Neuronal stem cell (in vitro differentiated cells): ENCODE measurements at regions not wholly inside any gene's neighbourhood (a gene's known extent, or its start where the extent isn't known, plus 50 kb on each side); places are given as distances from the start of the nearest gene placed in this dataset.

Experiments
- DNase-seq: peaks from one replicate; pipeline ENCODE4 v3.0.0-alpha.2; 2013; ENCODE audit warnings: low spot score
- H2AFZ ChIP-seq: one replicate; pipeline ENCODE4 v1.6.1; 2013; ENCODE audit warnings: mild to moderate bottlenecking, low read length, inconsistent platforms
- H2AK5ac ChIP-seq: 2 replicates; pipeline ENCODE4 v1.6.1; 2013; ENCODE audit warnings: low read depth, mild to moderate bottlenecking, inconsistent platforms, low read length, moderate library complexity, mixed read lengths
- H2BK120ac ChIP-seq: 2 replicates; pipeline ENCODE4 v1.6.1; 2013; ENCODE audit warnings: low read depth, mild to moderate bottlenecking, inconsistent platforms, low read length, moderate library complexity, mixed read lengths
- H2BK12ac ChIP-seq: one replicate; pipeline ENCODE4 v1.6.1; 2013; ENCODE audit warnings: low read length, inconsistent platforms
- H2BK15ac ChIP-seq: 2 replicates; pipeline ENCODE4 v1.6.1; 2013; ENCODE audit warnings: mild to moderate bottlenecking, low read length, inconsistent platforms, mixed read lengths
- H2BK5ac ChIP-seq: one replicate; pipeline ENCODE4 v1.6.1; 2013; ENCODE audit warnings: inconsistent platforms, mild to moderate bottlenecking, low read length, moderate library complexity
- H3K14ac ChIP-seq: one replicate; pipeline ENCODE4 v1.6.1; 2013; ENCODE audit warnings: low read length, inconsistent platforms
- H3K18ac ChIP-seq: 2 replicates; pipeline ENCODE4 v1.6.1; 2013; ENCODE audit warnings: low read length, inconsistent platforms
- H3K23ac ChIP-seq: 2 replicates; pipeline ENCODE4 v1.6.1; 2013; ENCODE audit warnings: low read depth, mild to moderate bottlenecking, mixed read lengths, low read length, inconsistent platforms; ENCODE audit not compliant: poor library complexity
- H3K27ac ChIP-seq: replicated peaks from 3 replicates; pipeline ENCODE4 v1.5.1; 2013; ENCODE audit warnings: low read length, inconsistent platforms
- H3K27me3 ChIP-seq, 3 experiments: 2 replicates each; pipeline ENCODE4 v1.6.1; 2013; ENCODE audit warnings: low read length in 3 of 3, mild to moderate bottlenecking in 2 of 3, inconsistent platforms in 1 of 3, low read depth in 1 of 3, mixed read lengths in 1 of 3, moderate library complexity in 1 of 3; ENCODE audit not compliant: control insufficient read depth in 3 of 3, insufficient read depth in 3 of 3
- H3K36me3 ChIP-seq, 2 donors: replicated peaks in 1 of 2; 2 replicates each; pipeline ENCODE4 v1.6.1; 2013; ENCODE audit warnings: low read length in 2 of 2; ENCODE audit not compliant: control insufficient read depth in 2 of 2, insufficient read depth in 2 of 2
- H3K4ac ChIP-seq: 2 replicates; pipeline ENCODE4 v1.6.1; 2013; ENCODE audit warnings: inconsistent platforms, mild to moderate bottlenecking, low read length, moderate library complexity
- H3K4me1 ChIP-seq, 2 donors: 1 replicate in 1 of 2; 2 replicates in 1 of 2; pipeline ENCODE4 v1.6.1; 2013; ENCODE audit warnings: low read length in 2 of 2, low read depth in 1 of 2; ENCODE audit not compliant: control insufficient read depth in 2 of 2, insufficient read depth in 1 of 2
- H3K4me2 ChIP-seq: one replicate; pipeline ENCODE4 v1.6.1; 2013; ENCODE audit warnings: mild to moderate bottlenecking, low read length, inconsistent platforms; ENCODE audit not compliant: insufficient read depth, poor library complexity, severe bottlenecking
- H3K4me3 ChIP-seq, 2 donors: 2 replicates each; pipeline ENCODE4 v1.5.1; 2013; ENCODE audit warnings: low read length in 2 of 2, mild to moderate bottlenecking in 2 of 2, inconsistent platforms in 1 of 2, moderate library complexity in 1 of 2
- H3K79me1 ChIP-seq: one replicate; pipeline ENCODE4 v1.6.1; 2013; ENCODE audit warnings: low read depth, mild to moderate bottlenecking, inconsistent platforms, low read length, moderate library complexity
- H3K9ac ChIP-seq: one replicate; pipeline ENCODE4 v1.6.1; 2013; ENCODE audit warnings: mild to moderate bottlenecking, low read depth, low read length, inconsistent platforms; ENCODE audit not compliant: poor library complexity
- H3K9me3 ChIP-seq, 2 donors: replicated peaks in 1 of 2; 2 replicates each; pipeline versions ENCODE3 to v1.6.1; 2013; ENCODE audit warnings: low read length in 2 of 2, mild to moderate bottlenecking in 2 of 2, inconsistent platforms in 1 of 2, low read depth in 1 of 2, mixed read lengths in 1 of 2, moderate library complexity in 1 of 2; ENCODE audit not compliant: control insufficient read depth in 2 of 2, insufficient read depth in 1 of 2
- H4K8ac ChIP-seq: one replicate; pipeline ENCODE4 v1.6.1; 2013; ENCODE audit warnings: low read depth, mild to moderate bottlenecking, inconsistent platforms, low read length, moderate library complexity
- H4K91ac ChIP-seq: one replicate; pipeline ENCODE4 v1.6.1; 2013; ENCODE audit warnings: low read length, low read depth, mild to moderate bottlenecking, inconsistent platforms; ENCODE audit not compliant: poor library complexity
- whole genome bisulfite sequencing, 2 donors: extraction: QIAGEN DNeasy Blood & Tissue Kit; methylation state at CpG; one replicate each; pipeline ENCODE4 v1.1.7; 2013; ENCODE audit warnings: missing lambda C conversion rate in 2 of 2, mixed read lengths in 1 of 2; ENCODE audit not compliant: insufficient read length in 2 of 2, insufficient replicate concordance in 1 of 2; ENCODE audit errors: extremely low coverage in 2 of 2; 5-methylcytosine and 5-hydroxymethylcytosine counted together

DNA sequence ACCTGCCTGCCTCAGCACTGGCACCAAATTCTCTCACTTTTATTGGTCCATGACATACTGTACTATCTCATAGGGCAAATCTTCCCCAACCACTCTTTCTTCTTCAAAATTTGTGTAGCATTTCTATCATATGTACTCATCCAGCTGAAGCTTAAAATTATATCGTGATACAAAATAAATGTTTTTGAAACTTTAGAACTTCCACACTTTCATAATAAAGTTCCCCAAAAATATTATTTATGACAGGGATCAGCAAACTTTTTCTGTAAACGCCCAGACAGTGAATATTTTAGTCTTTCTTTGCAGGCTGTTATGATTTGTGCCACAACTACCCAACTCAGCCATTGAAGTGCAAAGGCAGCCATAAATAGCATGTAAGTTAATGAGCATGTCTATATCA, 76.2 kb upstream of the POU3F3 start:
- no peak overlapping the region for H2AK5ac ChIP-seq
- H3K27ac ChIP-seq: no peak overlapping the region
- H3K23ac ChIP-seq: no peak overlapping the region
- no peak overlapping the region for H3K4me2 ChIP-seq
- H3K27me3 ChIP-seq: no peaks in the 10 kb centered on the region
- no peak overlapping the region for H2AFZ ChIP-seq
- no peak overlapping the region for H4K8ac ChIP-seq
- no peak overlapping the region for H3K4me3 ChIP-seq
- H3K18ac ChIP-seq: no peak overlapping the region
- H3K9ac ChIP-seq: no peak overlapping the region
- H4K91ac ChIP-seq: no peak overlapping the region
- no CpG with 5 or more reads among the region's 2 CpGs for WGBS, 2 donors
- H2BK5ac ChIP-seq: no peak overlapping the region
- H3K14ac ChIP-seq: no peak overlapping the region
- H2BK15ac ChIP-seq: no peak overlapping the region
- H3K4me1 ChIP-seq: peaks cover 0 to 2% of the 10 kb centered on the region in 2 donors
- H3K9me3 ChIP-seq: peaks cover 2 to 7% of the 10 kb centered on the region in 2 donors
- no peaks in the 10 kb centered on the region for H3K79me1 ChIP-seq
- no peaks in the 10 kb centered on the region for H3K36me3 ChIP-seq
- H3K4ac ChIP-seq: no peak overlapping the region
- H2BK120ac ChIP-seq: no peak overlapping the region
- no peak for DNase-seq
- no peak overlapping the region for H2BK12ac ChIP-seq

DNA sequence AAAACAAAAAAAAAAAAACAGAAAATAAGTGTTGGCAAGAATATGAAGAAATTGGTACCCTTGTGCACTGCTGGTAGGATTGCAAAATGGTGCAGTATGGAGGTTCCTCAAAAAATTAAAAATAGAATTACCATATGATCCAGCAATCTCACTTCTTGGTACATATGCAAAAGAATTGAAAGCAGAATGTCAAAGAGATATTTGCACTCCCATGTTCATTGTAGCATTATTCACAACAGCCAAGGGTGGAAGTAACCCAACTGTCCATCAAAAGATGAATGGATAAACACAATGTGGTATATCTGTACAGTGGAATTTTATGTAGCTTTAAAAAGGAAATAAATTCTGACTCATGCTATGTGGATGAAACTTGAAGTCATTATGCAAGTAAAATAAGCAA, 72.8 kb upstream of the POU3F3 start:
- Histone ChIP-seq H3K4ac (no peak overlapping the region), H4K8ac (no peak overlapping the region), H3K14ac (no peak overlapping the region), H3K27me3 (no peaks in the 10 kb centered on the region), H3K4me3 (no peak overlapping the region), H4K91ac (no peak overlapping the region), H2BK5ac (no peak overlapping the region), H3K23ac (no peak overlapping the region), H2AK5ac (no peak overlapping the region), H2BK120ac (no peak overlapping the region), H3K9ac (no peak overlapping the region), H3K4me1 (no peaks in the 10 kb centered on the region), H3K18ac (no peak overlapping the region), H2AFZ (no peak overlapping the region), H2BK12ac (no peak overlapping the region), H3K79me1 (no peaks in the 10 kb centered on the region), H3K4me2 (no peak overlapping the region), H3K9me3 (peaks cover 0 to 3% of the 10 kb centered on the region in 2 donors), H3K36me3 (no peaks in the 10 kb centered on the region), H2BK15ac (no peak overlapping the region), H3K27ac (no peak overlapping the region)
- no peak for DNase-seq

DNA sequence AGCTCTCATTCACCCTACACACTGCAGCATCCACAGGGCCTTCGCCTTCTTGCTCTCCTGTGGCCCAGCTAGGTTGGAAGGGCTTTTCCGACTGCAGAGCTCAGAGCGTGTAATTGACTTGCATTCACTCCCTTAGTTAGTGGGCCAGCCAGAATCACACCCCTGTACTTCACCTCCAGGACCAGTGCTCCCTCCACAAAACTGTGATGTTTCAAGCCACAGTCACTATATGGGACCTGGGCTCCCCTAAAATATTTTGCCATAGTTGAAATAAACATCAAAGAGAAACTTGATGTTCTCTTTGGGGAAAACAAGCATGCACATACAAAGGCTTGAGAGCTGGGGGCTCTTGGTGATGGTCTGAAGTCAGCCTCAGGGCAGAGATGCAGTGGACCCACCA, 69.7 kb upstream of the POU3F3 start:
- no peak overlapping the region for H2BK120ac ChIP-seq
- H2BK15ac ChIP-seq: no peak overlapping the region
- H3K9me3 ChIP-seq: no peaks in the 10 kb centered on the region
- H4K91ac ChIP-seq: no peak overlapping the region
- H2BK12ac ChIP-seq: no peak overlapping the region
- H3K14ac ChIP-seq: no peak overlapping the region
- H3K4ac ChIP-seq: no peak overlapping the region
- no peaks in the 10 kb centered on the region for H3K79me1 ChIP-seq
- H3K27ac ChIP-seq: no peak overlapping the region
- H2BK5ac ChIP-seq: no peak overlapping the region
- no peak overlapping the region for H2AFZ ChIP-seq
- WGBS, 2 donors: no CpG with 5 or more reads among the region's 3 CpGs
- no peaks in the 10 kb centered on the region for H3K36me3 ChIP-seq
- peaks cover 8 to 11% of the 10 kb centered on the region in 2 donors for H3K4me1 ChIP-seq
- H3K4me2 ChIP-seq: no peak overlapping the region
- H3K4me3 ChIP-seq: no peak overlapping the region
- no peak overlapping the region for H2AK5ac ChIP-seq
- no peak overlapping the region for H3K23ac ChIP-seq
- no peak for DNase-seq
- H3K27me3 ChIP-seq: no peaks in the 10 kb centered on the region
- no peak overlapping the region for H4K8ac ChIP-seq
- no peak overlapping the region for H3K9ac ChIP-seq
- H3K18ac ChIP-seq: peak overlapping the region; percentile 40

DNA sequence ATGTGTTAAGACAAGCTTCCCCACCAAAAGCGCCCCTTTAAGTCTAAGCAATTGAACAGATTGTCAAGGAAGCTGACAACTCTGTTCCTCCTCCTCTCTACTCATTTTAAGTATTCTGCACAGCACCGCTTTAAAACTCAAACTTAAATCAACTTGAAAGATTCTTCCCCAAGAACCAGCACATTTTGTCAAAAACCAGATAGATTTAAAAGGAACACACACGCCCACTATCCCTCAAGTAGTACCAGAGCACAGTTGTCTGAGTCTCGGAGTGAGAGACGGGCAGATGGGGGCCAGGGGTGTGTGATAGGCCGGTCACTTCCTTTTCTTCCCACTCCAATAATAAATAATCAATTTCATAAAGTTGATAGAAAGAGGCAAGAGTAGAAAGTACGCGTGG, 67.7 kb upstream of the POU3F3 start:
- no peak overlapping the region for H2AK5ac ChIP-seq
- H2BK5ac ChIP-seq: no peak overlapping the region
- no peaks in the 10 kb centered on the region for H3K36me3 ChIP-seq
- H3K4me1 ChIP-seq: peaks cover 12 to 23% of the 10 kb centered on the region in 2 donors
- H4K91ac ChIP-seq: no peak overlapping the region
- H2AFZ ChIP-seq: no peak overlapping the region
- no peak overlapping the region for H3K27ac ChIP-seq
- no peak overlapping the region for H3K14ac ChIP-seq
- no peak for DNase-seq
- H3K27me3 ChIP-seq: no peaks in the 10 kb centered on the region
- no peak overlapping the region for H3K18ac ChIP-seq
- no peak overlapping the region for H3K4me3 ChIP-seq
- H3K23ac ChIP-seq: no peak overlapping the region
- no CpG with 5 or more reads among the region's 8 CpGs for WGBS, 2 donors
- H2BK12ac ChIP-seq: no peak overlapping the region
- no peak overlapping the region for H2BK120ac ChIP-seq
- no peak overlapping the region for H3K4ac ChIP-seq
- H3K79me1 ChIP-seq: no peaks in the 10 kb centered on the region
- no peaks in the 10 kb centered on the region for H3K9me3 ChIP-seq
- no peak overlapping the region for H2BK15ac ChIP-seq
- H3K9ac ChIP-seq: no peak overlapping the region
- no peak overlapping the region for H4K8ac ChIP-seq
- H3K4me2 ChIP-seq: no peak overlapping the region
